ENCODE measurements at regions not wholly inside any gene's neighbourhood (a gene's known extent, or its start where the extent isn't known, plus 50 kb on each side); places are given as distances from the start of the nearest gene placed in this dataset.
"Not testable (repeated sequence)": the region's sequence is repeated elsewhere in the genome, so short reads cannot be mapped to it uniquely, and the experiment has no call there.

- no peak for DNase-seq
These were observed 735.2 kb downstream of the TBC1D22A start for GRCh38 chr22:47497666-47498065.

DNA sequence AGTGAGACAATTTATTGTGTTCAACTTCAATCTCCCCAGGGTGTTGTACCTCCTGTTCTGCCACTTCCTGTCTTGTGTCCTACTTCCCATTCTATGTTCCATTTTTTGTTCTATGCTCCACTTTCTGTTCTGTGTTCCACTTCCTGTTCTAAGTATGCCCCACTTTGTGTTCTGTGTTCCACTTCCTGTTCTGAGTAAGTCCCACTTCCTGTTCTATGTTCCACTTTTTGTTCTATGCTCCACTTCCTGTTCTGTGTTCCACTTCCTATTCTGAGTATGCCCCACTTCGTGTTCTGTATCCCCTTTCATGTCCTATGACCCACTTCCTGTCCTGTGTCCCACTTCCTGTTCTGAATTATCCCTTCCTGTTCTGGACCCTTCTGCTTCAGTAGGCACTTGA lies 732.7 kb downstream of the TBC1D22A start:
- DNase-seq: no peak

- DNase-seq: not testable (repeated sequence)
These were observed 725.7 kb downstream of the TBC1D22A start for GRCh38 chr22:47488131-47488530.

DNA sequence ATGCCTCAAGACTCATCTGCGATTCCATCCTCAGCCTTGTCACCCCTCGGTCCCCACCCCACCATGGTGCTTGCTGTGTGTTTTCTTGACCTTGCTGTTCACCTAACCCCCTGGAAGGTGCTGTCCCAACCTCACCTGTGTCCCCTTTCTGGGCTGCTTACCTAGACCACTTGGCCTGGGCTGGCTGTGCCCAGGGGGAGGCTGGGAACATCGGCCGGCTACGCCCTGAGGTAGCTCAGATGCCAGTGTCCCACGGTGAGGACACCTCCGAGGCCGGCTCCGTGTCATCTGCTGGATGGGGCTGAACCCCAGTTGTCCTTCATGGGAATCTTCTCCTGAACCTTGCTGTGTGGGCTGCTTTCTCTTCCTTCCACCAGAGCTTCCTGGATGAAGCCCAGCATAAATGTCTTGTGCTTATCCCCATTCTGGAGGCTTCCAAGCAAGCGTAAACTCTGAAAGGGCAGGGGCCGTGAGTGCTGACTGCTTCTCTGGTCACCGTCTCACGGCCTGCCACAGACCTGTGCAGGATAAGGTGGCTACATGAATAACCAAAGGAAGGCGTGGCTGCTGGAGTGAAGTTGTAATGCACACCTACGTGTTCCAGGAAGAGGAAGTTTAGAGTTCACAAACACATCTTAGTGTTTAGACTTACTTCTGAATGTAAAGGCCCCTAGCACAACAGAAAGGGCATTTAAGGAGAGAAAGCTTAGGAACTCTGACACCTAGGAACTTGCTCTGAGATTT lies 724.3 kb downstream of the TBC1D22A start:
- DNase-seq: no peak

GRCh38 chr22:47484960-47485569 lies 722.6 kb downstream of the TBC1D22A start:
- DNase-seq: no peak

- DNase-seq: no peak
These were observed 713.8 kb downstream of the TBC1D22A start for GRCh38 chr22:47476231-47476630.

DNA sequence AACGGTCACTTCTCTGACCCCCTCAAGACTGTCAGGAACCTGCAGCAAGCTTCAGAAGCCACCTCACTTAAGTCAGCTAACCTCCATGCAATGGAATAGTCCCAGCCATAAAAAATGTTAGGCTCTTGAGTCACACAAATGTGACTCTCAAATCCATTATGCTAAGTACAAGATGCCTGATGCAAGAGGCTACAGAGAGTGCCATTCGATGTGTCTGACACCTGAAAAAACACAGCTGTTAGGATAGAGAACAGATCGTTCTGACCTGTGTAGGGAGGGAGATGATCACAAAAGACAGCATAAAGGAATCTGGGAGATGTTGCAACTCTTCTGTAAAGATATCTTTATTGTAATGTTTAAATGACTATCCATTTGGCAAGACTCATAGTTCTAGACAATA lies 712.4 kb downstream of the TBC1D22A start:
- DNase-seq: no peak

GRCh38 chr22:47474464-47474863 lies 712.0 kb downstream of the TBC1D22A start:
- DNase-seq: no peak

DNA sequence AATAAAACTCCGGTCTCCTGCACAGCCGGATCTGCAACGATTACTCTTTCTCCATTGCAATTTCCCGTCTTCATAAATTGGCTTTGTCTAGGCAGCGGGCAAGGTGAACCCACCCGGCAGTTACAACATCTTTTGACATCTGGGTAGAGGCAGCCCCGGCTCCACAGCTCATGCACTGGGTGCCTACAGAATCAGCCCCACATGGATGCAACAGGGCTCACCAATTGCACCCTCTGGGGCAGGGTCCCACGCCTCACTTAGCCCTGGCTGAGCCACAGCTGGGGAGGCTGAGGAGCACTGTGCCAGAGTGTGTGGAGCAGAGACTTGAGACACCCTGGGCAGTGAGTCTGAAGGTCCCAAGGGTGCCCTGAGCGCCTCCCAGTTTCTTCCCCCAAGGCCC lies 710.2 kb downstream of the TBC1D22A start:
- no peak for DNase-seq

- no peak for DNase-seq
These were observed 709.0 kb downstream of the TBC1D22A start for GRCh38 chr22:47471406-47471805.

DNA sequence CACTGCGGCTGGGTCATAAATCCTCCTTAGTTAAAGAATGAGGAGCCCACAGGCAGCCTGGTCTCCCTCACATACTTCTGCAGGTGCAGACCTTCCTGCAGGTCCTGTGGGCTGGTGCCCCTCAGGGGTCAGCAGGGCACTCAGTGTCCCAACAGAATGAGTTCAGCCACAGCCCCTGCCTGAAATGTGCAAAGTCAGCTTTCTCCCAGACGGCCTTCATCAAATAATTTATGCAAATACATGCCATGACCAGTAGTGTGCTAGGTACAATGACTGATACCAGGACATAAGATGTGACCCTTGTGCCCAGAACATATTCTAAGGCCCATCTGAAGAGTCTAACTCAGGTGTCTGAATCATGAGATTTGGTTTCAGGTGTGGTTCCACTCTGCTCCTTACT lies 703.4 kb downstream of the TBC1D22A start:
- DNase-seq: no peak

DNA sequence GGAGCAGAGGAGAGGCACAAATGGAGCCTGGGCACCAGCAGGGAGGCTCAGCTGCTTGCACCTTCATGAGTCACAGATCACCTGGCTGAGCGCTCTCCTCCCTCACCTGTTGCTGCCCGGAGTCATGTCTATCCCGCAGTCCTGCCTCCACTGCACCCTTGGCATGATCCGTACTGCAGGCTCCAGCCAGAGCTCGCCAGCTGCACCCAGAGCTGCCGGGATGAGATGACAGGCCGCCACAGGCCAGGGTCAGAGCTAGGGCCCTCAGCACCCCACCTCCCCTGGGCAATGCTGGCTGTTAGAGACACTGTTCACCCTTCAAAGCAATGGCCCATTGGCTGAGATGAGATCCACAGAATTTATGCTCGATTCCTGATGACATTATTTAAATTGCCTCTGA lies 702.8 kb downstream of the TBC1D22A start:
- DNase-seq: no peak

DNA sequence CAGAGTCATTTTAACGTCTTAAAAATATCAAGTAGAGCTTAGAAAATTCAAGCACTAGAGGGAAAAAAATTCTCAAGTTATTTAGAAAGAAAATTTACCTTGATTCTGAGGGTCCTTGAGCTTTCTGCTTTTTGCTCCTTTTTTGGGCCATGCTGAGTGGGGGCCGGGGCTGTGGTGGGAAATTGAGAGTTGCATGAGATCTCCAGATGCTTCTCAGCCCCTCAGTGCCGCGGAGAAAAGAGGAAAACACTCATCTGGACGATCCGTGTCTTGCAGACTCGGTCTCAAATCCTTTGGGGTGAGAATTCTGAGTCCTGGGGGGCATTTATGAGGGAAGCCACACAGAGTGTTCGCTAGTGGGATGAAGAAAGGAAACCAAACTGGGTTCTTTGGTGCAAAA lies 700.8 kb downstream of the TBC1D22A start:
- DNase-seq: no peak

GRCh38 chr22:47460861-47461260 lies 698.4 kb downstream of the TBC1D22A start:
- no peak for DNase-seq

DNA sequence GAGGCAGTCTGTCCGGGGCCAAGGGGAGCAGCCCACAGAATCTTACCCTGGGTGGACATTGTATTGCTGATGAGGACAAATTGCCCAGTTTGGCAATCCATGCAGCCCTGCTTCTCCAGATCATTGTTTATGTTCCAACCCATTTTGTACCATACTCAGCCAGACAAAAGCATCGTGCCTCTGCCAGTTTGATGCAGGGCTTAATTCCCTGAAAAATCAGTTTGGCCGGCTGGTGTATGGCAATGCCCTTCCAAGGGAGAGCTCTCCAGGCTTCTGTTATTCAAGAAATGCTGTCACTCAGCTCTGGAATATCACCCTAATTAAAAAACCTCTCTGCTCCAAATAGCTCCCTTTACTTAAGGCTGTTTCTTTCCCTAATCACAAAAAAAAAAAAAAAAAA lies 697.7 kb downstream of the TBC1D22A start:
- no peak for DNase-seq

DNA sequence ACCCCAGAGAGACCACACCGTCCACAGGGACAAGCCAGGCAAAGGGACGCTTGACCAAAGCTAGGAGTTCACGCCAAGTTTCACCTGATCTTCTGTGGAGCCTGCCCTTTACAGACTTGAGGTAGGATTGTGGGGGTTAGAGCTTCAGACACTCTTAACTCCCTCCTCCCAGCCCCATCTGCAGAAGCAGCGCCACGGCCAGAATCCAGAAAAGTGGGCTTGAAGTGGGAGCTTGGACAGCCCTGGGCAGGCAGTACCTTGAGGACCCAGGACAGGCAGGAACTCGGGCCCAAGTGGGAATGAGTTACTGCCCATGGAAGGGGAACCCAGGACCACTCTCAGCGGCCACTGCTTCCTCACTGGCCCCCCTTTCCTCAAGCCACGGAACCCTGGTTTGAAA lies 695.9 kb downstream of the TBC1D22A start:
- DNase-seq: no peak

GRCh38 chr22:47457509-47458300 lies 695.3 kb downstream of the TBC1D22A start:
- DNase-seq: no peak

DNA sequence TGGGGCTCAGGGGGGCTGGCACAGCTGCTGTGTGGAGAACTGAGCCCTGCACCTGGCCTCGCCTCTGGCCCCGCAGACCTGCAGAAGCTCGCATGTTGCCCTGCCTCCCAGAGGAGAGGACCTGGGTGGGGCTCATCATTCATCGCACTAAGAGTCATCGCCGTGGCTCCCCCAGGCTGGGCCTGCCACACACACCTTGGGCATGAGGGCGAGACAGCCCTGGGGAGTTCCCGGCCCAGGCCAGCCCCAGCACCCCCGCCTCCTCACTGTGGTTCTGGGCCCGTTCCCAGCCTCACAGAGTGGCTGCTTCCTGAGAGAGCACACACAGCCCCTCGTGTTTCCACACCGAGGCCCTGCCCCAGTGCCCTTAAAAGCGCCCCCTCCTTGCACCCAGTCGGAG lies 694.6 kb downstream of the TBC1D22A start:
- DNase-seq: no peak

GRCh38 chr22:47456031-47456430 lies 693.6 kb downstream of the TBC1D22A start:
- no peak for DNase-seq

- DNase-seq: no peak
These were observed 690.6 kb downstream of the TBC1D22A start for GRCh38 chr22:47453049-47453448.

GRCh38 chr22:47452184-47452583 lies 689.7 kb downstream of the TBC1D22A start:
- no peak for DNase-seq

GRCh38 chr22:47450876-47451475 lies 688.5 kb downstream of the TBC1D22A start:
- no peak for DNase-seq

GRCh38 chr22:47449508-47450270 lies 687.2 kb downstream of the TBC1D22A start:
- no peak for DNase-seq

Data from activated effector memory CD4-positive, alpha-beta T cell treated with Interleukin-2 at 50 U/mL for 16 hours (primary cell).